Transverse colon (tissue), 3 donors: ENCODE measurements at regions not wholly inside any gene's neighbourhood (a gene's known extent, or its start where the extent isn't known, plus 50 kb on each side); places are given as distances from the start of the nearest gene placed in this dataset.

Source experiments
- CTCF ChIP-seq, 5 experiments: fragments of 200-600 bp in 3 of 5; fragments of 450-650 bp in 2 of 5; sonication (generic) in 3 of 5; IDR thresholded peaks; 1 replicate in 2 of 5; 2 replicates in 3 of 5; pipeline ENCODE4 v1.5.1; 2016 to 2017; ENCODE audit warnings: antibody characterized with exemption in 5 of 5, inconsistent platforms in 3 of 5, mild to moderate bottlenecking in 2 of 5, moderate library complexity in 1 of 5
- EP300 ChIP-seq: sonication (generic); formaldehyde crosslinking; IDR thresholded peaks from one replicate; pipeline ENCODE4 v1.6.1; 2017; ENCODE audit warnings: antibody characterized with exemption, low read depth
- POLR2A ChIP-seq: fragments of 450-650 bp; IDR thresholded peaks from one replicate; pipeline ENCODE4 v1.6.1; 2016; ENCODE audit warnings: antibody characterized with exemption, mild to moderate bottlenecking, moderate library complexity

- TF ChIP-seq EP300 = no peak
- TF ChIP-seq CTCF (IDR thresholded peaks at IDR 0.05) = no peak
- TF ChIP-seq POLR2A = no peak
These were observed 132.0 kb upstream of the ZSWIM2 start for GRCh38 chr2:186980787-186981550.
